BLaER1 treated with 17β-estradiol and CSF1 and Interleukin-3, amounts not matched to agents 10 nM and 100 nM (cell line): ENCODE measurements at regions not wholly inside any gene's neighbourhood (a gene's known extent, or its start where the extent isn't known, plus 50 kb on each side); places are given as distances from the start of the nearest gene placed in this dataset.

Experiments
- H3K27ac ChIP-seq, 11 experiments: shearing (Covaris generic); formaldehyde crosslinking; 2 replicates each; pipeline ENCODE4 v1.8.1; 2022
- H3K27me3 ChIP-seq, 11 experiments: shearing (Covaris generic); formaldehyde crosslinking; 2 replicates each; pipeline ENCODE4 v1.8.1; 2022
- H3K36me3 ChIP-seq, 11 experiments: shearing (Covaris generic); formaldehyde crosslinking; 2 replicates each; pipeline ENCODE4 v1.8.1; 2022
- H3K4me1 ChIP-seq, 10 experiments: shearing (Covaris generic); formaldehyde crosslinking; 2 replicates each; pipeline ENCODE4 v1.8.1; 2022
- H3K4me2 ChIP-seq, 11 experiments: shearing (Covaris generic); formaldehyde crosslinking; 2 replicates each; pipeline ENCODE4 v1.8.1; 2022
- H3K4me3 ChIP-seq, 10 experiments: shearing (Covaris generic); formaldehyde crosslinking; 2 replicates each; pipeline ENCODE4 v1.8.1; 2022
- H3K9ac ChIP-seq, 11 experiments: shearing (Covaris generic); formaldehyde crosslinking; 2 replicates each; pipeline ENCODE4 v1.8.1; 2022
- H3K9me3 ChIP-seq, 11 experiments: shearing (Covaris generic); formaldehyde crosslinking; replicated peaks in 1 of 11; 2 replicates each; pipeline ENCODE4 v1.8.1; 2022
- H4K20me1 ChIP-seq, 11 experiments: shearing (Covaris generic); formaldehyde crosslinking; 2 replicates each; pipeline ENCODE4 v1.8.1; 2022
- Cebpa-rat ChIP-seq, 11 experiments: shearing (Covaris generic); IDR thresholded peaks; 2 replicates each; pipeline ENCODE4 v1.8.1; 2022

- no peaks in the 10 kb centered on the region for H3K9me3 ChIP-seq
- no peaks in the 10 kb centered on the region for H3K36me3 ChIP-seq
- H3K4me2 ChIP-seq, result no peak overlapping the region
- no peak overlapping the region for H3K4me3 ChIP-seq
- no peak overlapping the region for H3K27ac ChIP-seq
- H3K9ac ChIP-seq, result no peak overlapping the region
- H3K27me3 ChIP-seq, result no peaks in the 10 kb centered on the region
- H4K20me1 ChIP-seq, result no peaks in the 10 kb centered on the region
- TF ChIP-seq Cebpa-rat (IDR thresholded peaks at IDR 0.05), result no peak
- peaks cover 0 to 4% (median 0%) of the 10 kb centered on the region in 10 experiments; a peak in 1 of 20 replicates for H3K4me1 ChIP-seq
Observed at GRCh38 chr18:39951142-39951720, 2003.8 kb upstream of the PIK3C3 start.

DNA sequence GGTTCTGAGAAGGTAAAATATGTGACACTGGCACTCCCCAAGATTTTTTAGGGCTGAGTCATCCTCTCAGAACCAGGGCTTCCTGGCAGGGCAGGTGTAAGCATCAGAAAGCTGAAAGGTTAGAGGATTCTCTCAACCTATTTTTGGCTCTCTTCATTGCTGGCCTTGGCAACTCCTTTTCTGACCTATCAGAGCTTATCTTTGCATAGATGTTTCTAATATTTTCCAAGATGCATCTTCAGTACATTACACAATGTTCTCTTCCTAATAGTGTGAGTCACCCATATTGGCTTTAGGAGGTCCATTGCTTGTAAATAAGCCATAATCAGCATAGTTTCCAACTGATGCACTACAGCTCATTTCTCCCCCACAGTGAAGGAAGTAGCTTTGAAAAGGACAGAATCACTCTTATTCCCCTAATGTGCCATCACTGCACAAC lies 2008.4 kb upstream of the PIK3C3 start:
- no peaks in the 10 kb centered on the region for H4K20me1 ChIP-seq
- no peak overlapping the region for H3K4me3 ChIP-seq
- no peak overlapping the region for H3K9ac ChIP-seq
- H3K27me3 ChIP-seq, result no peaks in the 10 kb centered on the region
- no peaks in the 10 kb centered on the region for H3K9me3 ChIP-seq
- no peaks in the 10 kb centered on the region for H3K4me1 ChIP-seq
- no peaks in the 10 kb centered on the region for H3K36me3 ChIP-seq
- H3K4me2 ChIP-seq, result no peak overlapping the region
- no peak overlapping the region for H3K27ac ChIP-seq
- no peak for TF ChIP-seq Cebpa-rat (IDR thresholded peaks at IDR 0.05)

DNA sequence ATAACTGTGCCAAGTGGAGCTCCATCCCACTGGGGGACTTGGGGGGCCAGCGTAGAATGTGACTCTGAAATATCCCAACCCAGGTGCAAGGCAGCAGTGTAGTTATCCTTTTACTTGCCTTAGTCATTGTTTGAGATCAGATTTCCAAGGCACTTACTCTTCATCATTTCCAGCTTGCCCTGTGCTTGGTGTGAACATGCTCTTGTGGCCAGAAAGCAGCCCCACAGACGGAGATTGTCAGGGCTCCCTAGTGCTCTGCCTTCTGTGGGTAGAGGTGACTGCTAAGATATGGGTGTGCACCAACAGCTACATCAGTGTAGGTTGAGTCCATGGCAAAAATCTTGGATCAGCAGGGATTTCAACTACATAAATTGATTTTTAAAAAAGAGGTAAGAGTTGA lies 2010.0 kb upstream of the PIK3C3 start:
- no peaks in the 10 kb centered on the region for H3K27me3 ChIP-seq
- no peak overlapping the region for H3K4me2 ChIP-seq
- H3K4me3 ChIP-seq, result no peak overlapping the region
- no peaks in the 10 kb centered on the region for H3K36me3 ChIP-seq
- no peak for TF ChIP-seq Cebpa-rat (IDR thresholded peaks at IDR 0.05)
- H4K20me1 ChIP-seq, result no peaks in the 10 kb centered on the region
- H3K9ac ChIP-seq, result no peak overlapping the region
- H3K27ac ChIP-seq, result no peak overlapping the region
- no peaks in the 10 kb centered on the region for H3K4me1 ChIP-seq
- no peaks in the 10 kb centered on the region for H3K9me3 ChIP-seq

DNA sequence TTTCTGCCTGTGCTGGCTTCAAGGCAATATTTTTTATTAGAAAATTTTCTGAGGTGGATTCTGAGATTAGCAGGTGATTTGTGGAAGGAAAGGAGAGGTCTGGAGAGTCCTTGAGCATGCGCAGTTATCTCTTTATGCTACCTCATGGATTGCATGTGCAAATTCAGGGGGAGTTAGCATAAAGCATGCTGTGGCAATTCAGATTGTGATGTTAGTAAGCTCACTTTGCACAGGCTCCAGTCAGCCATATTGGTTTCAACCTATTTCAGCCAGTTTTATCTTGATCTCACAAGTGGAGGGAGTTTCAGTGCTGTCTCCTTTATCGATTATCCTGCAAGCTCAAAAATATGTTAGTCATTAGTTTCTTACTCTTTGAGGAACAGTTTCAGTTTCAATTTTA lies 2012.3 kb upstream of the PIK3C3 start:
- H3K9me3 ChIP-seq, result no peaks in the 10 kb centered on the region
- no peak overlapping the region for H3K4me2 ChIP-seq
- H3K36me3 ChIP-seq, result no peaks in the 10 kb centered on the region
- no peak overlapping the region for H3K4me3 ChIP-seq
- H3K9ac ChIP-seq, result no peak overlapping the region
- H3K27me3 ChIP-seq, result no peaks in the 10 kb centered on the region
- H4K20me1 ChIP-seq, result no peaks in the 10 kb centered on the region
- H3K27ac ChIP-seq, result no peak overlapping the region
- H3K4me1 ChIP-seq, result no peaks in the 10 kb centered on the region
- TF ChIP-seq Cebpa-rat (IDR thresholded peaks at IDR 0.05), result no peak

DNA sequence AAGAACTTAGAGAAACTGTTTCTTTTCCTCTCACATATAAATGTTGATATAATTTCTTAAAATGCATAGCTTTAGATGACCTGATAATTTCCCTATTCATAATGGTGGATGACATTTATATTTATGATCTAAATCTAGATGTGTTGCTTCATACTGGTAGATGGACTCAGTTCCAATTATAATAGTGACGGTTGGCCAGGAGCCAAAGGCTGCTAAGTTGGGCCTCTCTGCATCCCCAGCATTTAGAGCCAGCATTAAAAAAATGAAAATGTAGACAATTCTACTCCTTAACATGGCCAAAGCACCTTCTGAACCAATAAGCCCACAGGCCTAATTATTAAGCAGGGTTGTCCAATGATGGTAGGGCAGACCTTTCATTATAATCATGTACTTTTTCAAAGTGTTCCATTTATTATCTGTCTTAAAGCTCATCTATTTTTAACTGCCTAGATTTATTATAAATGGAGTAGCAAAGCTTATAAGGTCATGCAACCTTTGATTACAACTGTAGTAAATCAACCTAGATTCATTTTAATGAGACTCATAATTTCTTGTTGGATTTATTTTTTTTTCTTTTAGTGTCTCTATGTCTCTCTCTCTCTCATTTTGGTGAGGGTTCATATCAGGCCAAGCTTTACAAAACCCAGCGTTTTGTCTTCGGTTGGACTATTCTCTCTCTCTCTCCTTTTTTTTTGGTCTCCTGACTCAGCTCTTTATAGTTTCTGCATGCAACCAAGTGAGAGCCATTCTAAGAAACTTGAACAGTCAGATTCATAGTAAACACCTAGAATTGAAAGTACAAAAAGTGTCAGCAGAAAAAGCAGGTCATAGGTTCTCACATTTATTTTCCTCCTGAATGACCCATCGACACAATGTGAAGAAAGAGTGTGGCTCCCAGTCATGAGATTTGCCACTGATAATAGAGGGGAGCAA lies 2016.1 kb upstream of the PIK3C3 start:
- H3K4me2 ChIP-seq, result no peak overlapping the region

DNA sequence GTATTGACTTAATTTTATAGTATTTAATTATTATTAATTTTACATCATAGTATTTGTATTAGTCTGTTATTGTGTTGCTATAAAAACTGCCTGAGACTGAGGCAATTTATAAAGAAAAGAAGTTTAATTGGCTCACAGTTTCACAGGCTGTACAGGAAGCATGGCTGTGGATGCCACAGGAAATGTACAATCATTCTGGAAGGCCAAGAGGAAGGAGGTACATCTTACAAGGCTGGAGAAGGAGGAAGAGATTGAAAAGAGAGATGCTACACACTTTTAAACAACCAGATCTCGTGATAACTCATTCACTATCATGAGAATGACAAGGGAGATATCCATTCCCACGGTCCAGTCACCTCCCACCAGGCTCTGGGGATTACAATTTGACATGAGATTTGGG lies 2019.4 kb upstream of the PIK3C3 start:
- no peak overlapping the region for H3K4me3 ChIP-seq
- no peak overlapping the region for H3K4me2 ChIP-seq
- no peaks in the 10 kb centered on the region for H4K20me1 ChIP-seq
- no peak for TF ChIP-seq Cebpa-rat (IDR thresholded peaks at IDR 0.05)
- H3K4me1 ChIP-seq, result no peaks in the 10 kb centered on the region
- no peak overlapping the region for H3K9ac ChIP-seq
- H3K27ac ChIP-seq, result no peak overlapping the region
- no peaks in the 10 kb centered on the region for H3K36me3 ChIP-seq
- no peaks in the 10 kb centered on the region for H3K27me3 ChIP-seq
- H3K9me3 ChIP-seq, result no peaks in the 10 kb centered on the region

More for the DNA sequence above, 2016.1 kb upstream of the PIK3C3 start:
- H3K4me1 ChIP-seq, result no peaks in the 10 kb centered on the region
- H3K27me3 ChIP-seq, result no peaks in the 10 kb centered on the region
- no peak overlapping the region for H3K4me3 ChIP-seq
- H4K20me1 ChIP-seq, result no peaks in the 10 kb centered on the region
- H3K9ac ChIP-seq, result no peak overlapping the region
- no peak overlapping the region for H3K27ac ChIP-seq
- H3K9me3 ChIP-seq, result no peaks in the 10 kb centered on the region
- no peaks in the 10 kb centered on the region for H3K36me3 ChIP-seq
- no peak for TF ChIP-seq Cebpa-rat (IDR thresholded peaks at IDR 0.05)

DNA sequence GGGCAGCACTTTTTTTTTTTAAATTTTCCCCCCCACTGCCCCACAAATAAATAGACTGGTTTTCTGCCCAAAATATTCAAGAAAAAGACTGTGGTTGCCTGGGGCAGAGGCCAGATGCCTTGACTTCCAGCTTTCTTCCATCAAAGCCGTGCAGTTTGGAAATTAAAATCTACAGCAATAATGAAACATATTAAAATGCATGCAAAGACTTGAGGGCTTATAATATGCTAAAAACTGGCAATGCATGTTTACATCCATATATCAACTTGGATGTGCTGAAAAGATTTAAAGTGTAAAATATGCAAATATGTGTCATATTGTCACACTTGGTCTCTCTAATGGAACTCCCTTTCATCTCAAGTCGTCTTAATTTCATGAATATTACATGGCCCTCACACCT lies 2036.2 kb upstream of the PIK3C3 start:
- H3K27ac ChIP-seq, result no peak overlapping the region
- no peak overlapping the region for H3K4me2 ChIP-seq
- H3K27me3 ChIP-seq, result no peaks in the 10 kb centered on the region
- H3K4me3 ChIP-seq, result no peak overlapping the region
- H3K9ac ChIP-seq, result no peak overlapping the region
- H4K20me1 ChIP-seq, result no peaks in the 10 kb centered on the region
- H3K4me1 ChIP-seq, result no peaks in the 10 kb centered on the region
- H3K36me3 ChIP-seq, result no peaks in the 10 kb centered on the region
- no peak for TF ChIP-seq Cebpa-rat (IDR thresholded peaks at IDR 0.05)
- H3K9me3 ChIP-seq, result no peaks in the 10 kb centered on the region

DNA sequence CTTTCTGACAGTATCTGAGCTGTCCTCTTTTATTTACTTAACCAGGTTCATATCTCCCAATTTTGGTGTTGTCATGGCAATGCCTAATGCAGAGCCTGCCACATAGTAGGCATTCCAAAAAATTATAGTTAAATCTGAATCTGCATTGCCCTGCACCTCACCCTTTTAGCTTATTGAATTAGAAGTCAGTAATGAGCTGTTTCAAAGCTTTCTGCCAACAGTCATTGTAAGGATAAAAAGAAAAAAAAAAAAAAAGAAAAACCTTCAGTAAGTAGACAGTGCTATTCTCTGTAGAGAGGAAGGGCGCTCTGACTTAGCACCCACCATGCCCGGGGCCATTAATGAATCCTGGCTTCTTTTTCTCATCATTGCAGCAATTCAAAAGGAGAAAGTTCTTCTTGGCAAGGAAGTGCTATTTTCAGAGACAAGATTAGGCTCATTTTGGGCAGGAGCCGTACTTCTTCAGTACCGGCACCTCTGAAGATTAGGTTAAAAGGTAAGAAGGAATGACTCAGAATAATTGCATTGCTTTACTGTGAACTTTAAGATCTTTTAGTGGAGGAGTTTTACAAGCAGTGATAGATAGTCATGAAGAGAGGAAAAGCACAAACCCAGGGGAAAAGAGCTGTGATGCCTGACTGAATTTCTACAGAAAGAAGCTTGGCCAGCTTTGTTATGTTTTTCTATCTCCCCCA lies 2041.2 kb upstream of the PIK3C3 start:
- H3K4me1 ChIP-seq, result no peaks in the 10 kb centered on the region
- no peaks in the 10 kb centered on the region for H3K36me3 ChIP-seq
- TF ChIP-seq Cebpa-rat (IDR thresholded peaks at IDR 0.05), result no peak
- H3K4me2 ChIP-seq, result no peak overlapping the region
- no peak overlapping the region for H3K27ac ChIP-seq
- no peaks in the 10 kb centered on the region for H3K27me3 ChIP-seq
- H3K4me3 ChIP-seq, result no peak overlapping the region
- H4K20me1 ChIP-seq, result no peaks in the 10 kb centered on the region
- peaks cover 0 to 6% (median 0%) of the 10 kb centered on the region in 11 experiments; a peak in 1 of 22 replicates for H3K9me3 ChIP-seq
- H3K9ac ChIP-seq, result no peak overlapping the region

- no peak for TF ChIP-seq Cebpa-rat (IDR thresholded peaks at IDR 0.05)
Observed at GRCh38 chr18:39911716-39912115, 2043.3 kb upstream of the PIK3C3 start.

More at GRCh38 chr18:39911716-39912115, 2043.3 kb upstream of the PIK3C3 start:
- Histone ChIP-seq H3K9me3 (peaks cover 0 to 6% (median 0%) of the 10 kb centered on the region in 11 experiments; a peak in 1 of 22 replicates), H3K27ac (no peak overlapping the region), H3K27me3 (no peaks in the 10 kb centered on the region), H3K9ac (no peak overlapping the region), H3K4me3 (no peak overlapping the region), H4K20me1 (no peaks in the 10 kb centered on the region), H3K36me3 (no peaks in the 10 kb centered on the region), H3K4me1 (no peaks in the 10 kb centered on the region), H3K4me2 (no peak overlapping the region)
